Stimulated activated CD8-positive, alpha-beta memory T cell treated with anti-CD3 and anti-CD28 coated beads, Interleukin-4, amount 100 ng/mL, for 24 hours (primary cell): ENCODE measurements at regions not wholly inside any gene's neighbourhood (a gene's known extent, or its start where the extent isn't known, plus 50 kb on each side); places are given as distances from the start of the nearest gene placed in this dataset.

Source experiments
- DNase-seq: peaks from one replicate; pipeline ENCODE4 v3.0.0-alpha.2; 2020; ENCODE audit warnings: low read depth

DNA sequence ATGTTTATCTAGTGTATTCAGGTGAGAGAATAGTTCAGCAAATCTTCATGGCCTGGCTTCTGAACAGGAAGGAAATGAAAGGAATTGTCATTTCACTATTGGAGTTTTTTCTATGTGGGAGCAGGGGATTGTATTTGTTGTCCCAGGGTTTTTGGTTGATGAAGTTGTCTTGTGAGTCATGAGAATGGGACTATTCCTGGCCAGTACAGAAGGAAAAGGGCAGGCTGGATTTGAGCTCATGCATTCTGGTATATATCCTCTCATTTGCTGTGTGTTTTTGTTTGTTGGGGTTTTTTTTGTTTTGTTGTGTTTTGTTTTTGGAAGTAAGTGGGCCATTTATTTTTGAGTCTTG is 101.2 kb upstream of the MKLN1 start:
- DNase-seq: no peak

DNA sequence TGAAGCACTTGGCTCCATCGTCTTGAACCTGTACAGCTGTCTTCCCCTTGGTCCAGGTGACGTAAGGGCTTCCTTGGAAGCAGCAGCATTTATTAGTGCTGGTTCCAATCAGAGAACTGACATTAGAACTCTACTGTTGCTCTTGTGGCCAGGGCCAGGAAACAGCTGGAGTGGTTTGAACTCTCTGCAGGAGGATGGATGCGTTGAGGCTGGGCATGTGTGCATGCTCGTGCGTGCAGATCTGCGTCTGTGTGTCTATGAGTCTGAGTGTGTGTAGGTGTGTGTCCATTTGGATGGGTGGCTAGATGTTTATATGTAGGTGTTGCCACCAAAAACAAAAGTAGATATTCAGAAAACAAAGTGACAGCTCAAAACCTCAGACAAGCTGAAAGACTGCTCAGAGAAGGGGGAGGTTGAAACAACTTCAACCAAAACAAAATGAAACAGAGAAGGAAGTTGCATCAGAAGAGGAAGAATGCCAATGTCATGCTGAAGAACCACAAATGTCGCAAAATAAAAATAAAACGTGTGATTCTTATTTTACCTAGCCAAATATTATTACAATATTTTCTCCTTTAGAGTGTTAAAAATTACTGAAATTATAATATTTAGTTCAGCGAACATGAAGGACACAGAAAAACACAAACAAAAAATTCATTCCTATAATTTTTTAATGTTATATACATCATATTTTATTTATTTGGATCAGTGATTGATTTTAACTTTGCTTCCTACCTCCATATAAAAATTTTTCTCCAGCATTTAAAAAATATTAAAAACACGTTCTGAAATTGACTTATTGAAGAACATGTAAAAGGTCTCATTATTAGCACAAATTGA is 96.1 kb upstream of the MKLN1 start:
- peak; percentile 40 for DNase-seq

DNA sequence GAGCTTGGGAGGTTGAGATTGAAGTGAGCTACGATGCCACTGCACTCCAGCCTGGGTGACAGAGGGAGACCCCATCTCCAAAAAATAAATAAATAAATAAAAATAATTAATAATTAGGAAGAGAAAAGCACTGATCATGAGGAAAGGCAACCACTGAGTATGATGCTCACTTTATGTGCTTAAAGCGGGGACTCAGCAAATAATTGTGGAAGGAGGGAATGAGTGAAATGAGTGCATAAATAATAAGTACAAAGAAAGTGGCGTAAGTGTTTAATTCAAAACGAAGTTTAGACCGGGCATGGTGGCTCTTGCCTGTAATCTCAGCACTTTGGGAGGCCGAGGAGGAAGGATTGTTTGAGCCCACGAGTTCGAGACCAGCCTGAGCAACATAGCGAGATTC is 94.9 kb upstream of the MKLN1 start:
- DNase-seq: no peak

DNA sequence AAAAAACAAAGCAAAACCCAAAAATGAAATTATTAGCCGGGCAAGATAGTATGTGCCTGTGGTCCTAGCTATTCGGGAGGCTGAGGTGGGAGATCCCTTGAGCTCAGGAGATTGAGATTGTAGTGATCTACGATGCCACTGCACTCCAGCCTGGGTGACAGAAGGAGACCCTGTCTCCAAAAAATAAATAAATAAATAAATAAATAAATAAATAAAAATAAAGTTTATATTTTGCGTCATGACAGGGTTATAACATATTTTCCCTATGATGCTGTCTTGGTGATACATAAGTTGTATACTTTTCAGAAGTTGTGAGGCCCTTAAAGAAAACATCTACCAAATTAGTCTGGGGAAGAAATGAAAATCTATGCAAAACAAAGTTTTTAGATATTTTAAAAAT is 94.5 kb upstream of the MKLN1 start:
- DNase-seq: no peak

DNA sequence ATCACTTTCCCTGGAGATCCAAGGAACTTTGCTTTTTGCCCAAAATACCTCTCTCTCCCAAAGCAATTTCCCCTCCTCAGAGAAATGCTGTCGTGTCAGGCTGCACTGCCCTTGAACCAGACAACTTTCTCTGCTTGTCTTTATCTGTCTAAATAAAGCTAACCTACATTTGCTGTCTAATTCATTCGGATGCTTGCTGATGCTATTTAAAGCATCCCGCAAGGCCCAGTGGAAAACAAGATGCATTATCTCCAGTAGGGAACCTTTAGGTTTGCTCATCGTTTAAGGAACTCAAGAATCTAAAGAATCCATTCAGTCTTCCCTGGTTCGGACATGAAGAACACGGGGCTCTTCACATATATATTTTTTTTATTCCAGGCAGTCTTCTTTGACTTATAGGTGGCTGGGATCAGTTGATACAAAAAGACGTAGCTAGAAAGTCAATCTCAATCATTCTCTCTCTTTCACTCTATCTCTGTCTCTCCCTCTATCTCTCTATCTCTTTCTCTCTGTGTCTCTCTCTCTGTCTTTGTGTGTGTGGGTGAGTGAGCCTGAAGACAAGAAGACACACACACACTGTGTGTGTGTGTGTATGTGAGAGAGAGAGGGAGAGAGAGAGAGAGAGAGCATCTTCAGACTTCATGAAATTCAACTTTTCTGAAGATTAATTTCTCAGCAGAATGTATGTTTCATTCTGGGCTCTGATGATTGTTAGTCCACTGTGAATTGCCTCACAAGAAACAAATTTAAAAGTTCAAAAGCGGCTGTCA is 92.8 kb upstream of the MKLN1 start:
- no peak for DNase-seq

DNA sequence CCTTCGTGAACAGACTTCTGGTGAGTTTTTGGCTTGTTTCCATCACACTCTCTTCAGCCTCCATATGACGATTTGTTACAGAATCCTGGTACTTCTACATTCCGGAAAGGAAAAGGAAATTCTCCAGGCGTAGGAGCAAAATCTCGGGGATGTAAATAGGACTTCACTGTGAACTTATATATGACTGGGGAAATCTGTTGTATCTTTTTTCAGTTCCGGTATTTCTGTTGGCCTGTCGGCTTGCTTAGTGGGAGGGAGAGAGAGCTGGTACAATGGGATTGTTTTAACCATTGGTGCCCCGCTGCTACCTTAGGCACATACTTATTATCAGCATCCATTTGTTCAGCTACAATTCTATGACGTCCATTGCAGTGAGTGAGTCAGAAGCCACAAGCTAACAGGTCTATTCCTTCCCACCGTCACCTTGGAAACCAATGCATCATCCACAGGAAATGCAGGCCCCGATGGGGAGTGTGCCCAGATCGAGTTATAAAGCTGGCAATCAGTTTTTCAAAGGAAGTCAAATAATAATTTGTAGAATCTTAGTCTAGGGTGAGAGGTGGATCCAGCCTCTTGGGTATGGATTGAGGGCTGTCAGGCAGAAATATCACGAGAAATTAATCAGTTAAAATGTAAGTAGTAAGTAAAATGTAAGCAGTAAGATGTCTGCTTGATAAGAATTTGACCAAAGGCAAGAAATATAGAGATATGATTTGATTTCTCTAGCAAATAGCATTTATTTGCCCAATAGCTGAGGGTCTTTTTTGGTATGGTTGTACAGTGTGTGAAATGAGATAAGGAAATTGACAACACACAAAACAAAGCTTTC is 92.0 kb upstream of the MKLN1 start:
- DNase-seq: peak; percentile 57

DNA sequence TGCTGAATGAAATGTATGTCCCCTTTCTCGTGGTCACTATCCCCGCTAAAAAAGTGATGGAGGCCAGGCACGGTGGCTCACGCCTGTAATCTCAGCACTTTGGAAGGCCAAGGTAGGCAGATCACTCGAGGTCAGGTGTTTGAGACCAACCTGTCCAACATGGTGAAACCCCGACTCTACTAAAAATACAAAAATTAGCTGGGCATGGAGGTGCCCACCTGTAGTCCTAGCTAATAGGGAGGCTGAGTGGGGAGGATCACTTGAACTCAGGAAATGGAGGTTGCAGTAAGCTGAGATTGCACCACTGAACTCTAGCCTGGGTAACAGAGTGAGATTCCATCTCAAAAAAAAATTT is 91.4 kb upstream of the MKLN1 start:
- DNase-seq: no peak

DNA sequence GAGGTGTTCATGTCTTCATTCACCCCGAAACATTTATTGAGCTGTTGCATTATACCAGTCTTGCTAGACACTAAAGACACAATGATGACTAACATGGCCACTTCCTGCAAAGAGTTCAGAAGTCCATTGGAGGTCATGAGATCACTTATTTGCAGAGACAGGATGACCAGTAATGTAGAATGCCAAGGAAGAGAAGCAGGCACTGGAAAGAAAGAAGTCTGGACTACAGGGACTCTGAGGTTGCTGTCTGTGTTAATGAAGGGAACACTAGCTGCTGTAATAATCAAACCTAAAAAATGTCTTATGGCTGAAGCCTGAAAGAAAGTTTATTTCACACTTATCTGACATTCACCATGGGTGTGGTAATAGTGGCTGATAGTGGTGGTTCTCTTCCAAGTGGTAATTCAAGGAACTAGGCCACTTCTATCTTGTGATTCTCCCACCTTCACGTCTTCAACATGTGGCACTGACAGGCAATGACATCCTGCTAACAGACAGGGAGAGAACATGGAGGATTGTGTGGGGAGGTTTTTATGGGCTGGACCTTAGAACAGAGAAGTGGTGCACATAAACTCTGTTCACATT is 89.2 kb upstream of the MKLN1 start:
- no peak for DNase-seq

DNA sequence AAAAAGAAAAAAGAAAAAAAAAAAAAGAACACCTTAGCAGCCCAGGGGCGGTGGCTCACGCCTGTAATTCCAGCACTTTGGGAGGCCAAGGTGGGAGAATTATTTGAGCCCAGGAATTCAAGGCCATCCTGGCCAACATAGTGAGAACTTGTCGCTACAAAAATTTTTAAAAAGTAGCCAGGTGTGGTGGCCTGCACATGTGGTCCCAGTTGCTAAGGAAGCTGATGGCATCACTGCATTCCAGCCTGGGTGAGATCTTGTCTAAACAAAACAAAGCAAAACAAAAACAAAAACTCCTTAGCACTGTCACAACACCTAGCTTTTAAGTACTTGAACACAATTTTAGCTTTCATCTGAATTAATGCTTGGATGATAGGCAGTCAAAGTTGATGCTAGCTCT is 86.3 kb upstream of the MKLN1 start:
- DNase-seq: no peak

DNA sequence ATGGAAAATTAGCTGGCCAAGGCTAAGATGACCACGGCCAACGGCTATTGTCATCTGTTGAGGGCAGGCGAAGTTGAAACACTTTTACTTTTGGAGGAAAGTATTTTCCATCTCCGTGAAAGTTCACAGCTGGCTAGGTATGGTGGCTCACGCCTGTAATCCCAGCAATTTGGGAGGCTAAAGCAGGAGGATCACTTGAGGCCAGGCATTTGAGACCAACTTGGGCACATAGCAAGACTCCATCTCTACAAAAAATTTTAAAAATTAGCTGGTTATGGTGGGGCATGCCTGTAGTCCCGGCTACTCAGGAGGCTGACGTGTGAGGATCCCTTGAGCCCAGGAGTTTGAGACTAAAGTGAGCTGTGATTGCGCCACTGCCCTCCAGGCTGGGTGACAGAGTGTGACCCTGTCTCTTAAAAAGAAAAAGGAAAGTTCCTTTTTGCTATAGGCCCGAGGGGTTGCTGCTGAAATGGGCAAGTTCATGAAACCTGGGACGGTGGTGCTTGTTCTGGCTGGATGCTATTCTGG is 85.5 kb upstream of the MKLN1 start:
- no peak for DNase-seq

DNA sequence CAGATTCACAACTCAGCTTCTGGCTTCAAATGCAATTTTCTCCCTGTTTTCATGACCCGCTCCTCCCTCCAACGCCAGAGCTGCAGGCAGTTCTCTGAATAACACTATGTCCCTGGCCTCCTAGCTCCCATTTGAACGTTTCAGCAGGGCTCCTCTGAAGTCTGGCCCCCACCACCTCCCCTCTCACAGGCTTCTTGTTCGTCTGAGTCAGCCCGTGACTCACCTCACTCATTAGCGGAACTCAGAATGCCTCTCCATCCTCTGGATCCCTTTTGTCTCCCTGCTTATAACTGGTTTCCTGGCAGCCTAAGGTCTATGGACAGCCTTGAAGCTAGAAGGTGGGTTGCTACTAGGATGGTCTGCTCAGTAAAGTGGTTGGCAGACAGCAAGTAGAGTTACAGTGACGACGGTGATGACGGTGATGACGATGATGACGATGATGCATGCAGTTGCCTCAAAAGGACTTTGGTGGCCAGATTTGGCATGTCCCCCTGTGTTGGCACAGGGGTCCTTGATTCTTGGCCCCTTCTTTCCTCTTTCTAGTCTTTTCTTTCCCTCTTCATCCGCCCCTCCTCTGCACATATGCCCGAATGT is 83.3 kb upstream of the MKLN1 start:
- DNase-seq: no peak

DNA sequence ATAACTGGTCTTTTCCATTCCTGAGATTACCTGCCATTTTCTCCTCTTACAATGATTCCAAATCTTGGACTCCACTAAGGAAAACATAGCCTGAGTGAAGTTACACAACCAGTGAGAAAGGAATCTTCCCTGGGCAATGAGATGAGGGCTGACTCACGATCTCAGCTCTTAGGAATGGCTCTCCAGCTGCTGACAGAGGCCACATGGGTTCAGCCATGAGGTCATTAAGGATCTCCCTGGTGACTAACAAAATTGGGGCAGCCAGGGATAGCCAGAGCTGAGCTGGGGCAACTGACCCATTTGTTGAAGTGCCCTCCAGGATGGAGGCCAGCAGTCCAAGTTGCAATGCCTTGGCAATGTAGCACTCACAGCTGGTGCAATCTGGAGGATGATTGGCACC is 78.7 kb upstream of the MKLN1 start:
- no peak for DNase-seq

DNA sequence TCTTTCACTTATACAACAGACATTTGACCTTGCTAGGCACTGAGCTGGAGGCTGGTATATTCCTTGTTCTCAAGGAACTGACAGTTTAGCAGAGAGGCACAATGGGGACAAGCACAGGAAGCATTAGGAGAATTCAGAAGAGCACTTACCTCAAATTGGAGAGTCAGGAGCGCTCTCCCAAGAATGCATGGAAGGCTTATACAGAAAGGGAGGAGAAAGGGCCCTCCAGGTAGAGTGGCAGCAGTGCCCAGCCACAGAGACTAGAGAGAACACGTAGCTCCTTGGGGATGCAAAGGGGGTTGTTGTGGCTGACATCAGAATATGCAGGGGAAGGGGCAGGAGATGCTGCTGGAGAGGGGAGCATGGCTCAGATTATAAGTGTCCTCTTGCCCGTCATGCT is 78.2 kb upstream of the MKLN1 start:
- no peak for DNase-seq

DNA sequence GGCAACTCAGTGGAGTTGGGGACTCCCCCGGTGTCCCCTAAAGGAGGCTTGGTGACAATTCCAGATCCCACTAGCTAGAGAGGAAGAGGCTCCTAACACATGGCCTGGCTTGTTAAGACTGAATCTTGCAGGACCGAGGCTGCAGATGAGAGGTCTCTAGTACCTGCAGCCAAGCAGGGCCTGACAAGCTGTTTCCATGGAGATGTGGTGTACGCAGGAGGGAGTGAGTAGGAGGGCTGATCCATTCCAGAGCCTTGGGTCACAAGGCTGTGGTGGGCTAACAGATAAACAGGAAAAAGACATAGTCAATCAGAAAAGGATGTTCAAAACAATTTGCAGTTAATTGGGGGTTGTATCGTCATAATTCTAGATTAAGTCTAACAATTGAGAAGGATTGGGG is 77.3 kb upstream of the MKLN1 start:
- no peak for DNase-seq

DNA sequence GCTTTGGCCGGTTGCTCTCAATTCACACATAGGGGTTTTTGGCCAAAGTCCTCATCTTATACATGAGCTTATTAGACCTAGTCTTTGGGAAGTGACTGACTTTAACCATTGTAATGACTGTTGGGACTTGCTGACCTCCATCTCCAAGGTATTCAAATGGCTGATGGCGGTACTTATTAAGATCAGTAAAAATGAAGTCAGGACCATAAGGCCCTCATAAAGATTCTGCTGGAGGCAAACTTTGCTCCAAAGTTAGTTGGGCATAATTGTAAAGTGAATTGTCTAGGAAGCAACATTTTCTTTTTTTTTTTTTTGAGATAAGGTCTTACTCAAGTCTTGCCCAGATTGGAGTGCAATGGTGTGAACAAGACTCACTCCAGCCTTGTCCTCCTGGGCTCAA is 76.3 kb upstream of the MKLN1 start:
- no peak for DNase-seq

DNA sequence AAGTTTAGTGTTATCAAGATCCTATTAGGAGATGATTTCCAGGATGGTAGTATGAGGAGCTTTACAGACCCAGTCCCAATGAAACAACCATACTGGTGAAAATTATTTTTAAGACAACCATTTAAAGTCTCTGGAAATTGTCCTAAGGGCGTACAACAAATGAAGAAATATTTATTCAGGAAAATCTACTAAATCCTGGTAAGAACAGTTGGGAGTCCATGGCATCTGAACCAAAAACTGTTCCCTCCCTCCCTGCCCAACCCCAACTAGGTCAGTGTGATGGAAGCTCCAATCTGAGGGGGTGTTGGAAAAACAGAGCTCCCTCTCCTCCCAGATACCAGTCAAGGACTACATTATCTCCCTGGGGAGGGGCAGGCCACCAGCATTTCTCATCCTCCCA is 74.7 kb upstream of the MKLN1 start:
- no peak for DNase-seq

DNA sequence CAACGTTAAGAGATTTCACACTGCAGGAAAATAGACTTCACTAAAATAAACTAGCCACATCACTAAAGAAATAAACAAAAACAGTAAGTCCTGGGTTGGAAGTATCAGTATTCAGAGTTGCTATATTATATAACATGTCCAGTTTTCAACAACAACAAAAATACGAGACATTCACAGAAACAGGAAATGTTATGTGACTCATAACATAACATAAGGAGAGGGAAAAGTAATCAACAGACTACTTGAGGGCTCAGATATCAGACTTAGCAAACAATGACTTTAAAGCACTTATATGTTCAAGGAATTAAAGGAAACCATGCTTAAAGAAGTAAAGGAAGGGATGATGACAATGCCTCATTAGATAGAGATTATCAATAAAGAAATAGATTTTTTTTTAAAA is 73.5 kb upstream of the MKLN1 start:
- no peak for DNase-seq

DNA sequence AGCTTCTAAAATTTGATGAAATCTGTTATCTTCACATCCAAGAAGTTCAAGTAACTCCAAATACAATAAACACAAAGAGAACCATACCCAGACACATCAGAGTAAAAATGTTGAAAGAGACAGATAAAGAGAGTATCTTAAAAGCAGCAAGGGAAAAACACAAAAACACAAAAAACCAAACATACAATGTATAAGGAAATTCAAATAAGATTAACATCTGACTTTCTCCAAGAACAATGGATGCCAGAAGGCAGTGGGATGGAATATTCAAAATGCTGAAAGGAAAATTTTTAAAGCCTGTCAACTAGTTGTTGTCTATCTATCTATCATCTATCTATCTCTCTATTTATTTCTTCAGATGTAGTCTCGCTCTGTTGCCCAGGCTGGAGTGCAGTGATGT is 72.4 kb upstream of the MKLN1 start:
- no peak for DNase-seq

DNA sequence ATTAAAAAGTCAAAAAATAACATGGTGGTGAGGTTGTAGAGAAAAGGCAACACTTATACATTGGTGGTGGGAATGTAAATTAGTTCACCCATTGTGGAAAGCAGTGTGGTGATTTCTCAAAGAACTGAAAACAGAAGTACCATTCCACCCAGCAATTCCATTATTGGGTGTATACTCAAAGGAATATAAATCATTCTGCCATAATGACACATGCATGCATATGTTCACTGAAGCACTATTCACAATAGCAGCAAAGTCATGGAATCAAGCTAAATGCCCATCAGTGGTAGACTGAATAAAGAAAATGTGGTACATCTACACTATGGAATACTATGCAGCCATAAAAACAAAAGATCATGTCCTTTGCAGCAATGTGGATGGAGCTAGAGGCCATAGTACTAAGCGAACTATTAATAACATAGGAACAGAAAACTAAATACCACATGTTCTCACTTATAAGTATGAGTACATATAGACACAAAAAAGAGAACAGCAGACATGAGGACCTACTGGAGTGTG is 66.1 kb upstream of the MKLN1 start:
- DNase-seq: no peak

DNA sequence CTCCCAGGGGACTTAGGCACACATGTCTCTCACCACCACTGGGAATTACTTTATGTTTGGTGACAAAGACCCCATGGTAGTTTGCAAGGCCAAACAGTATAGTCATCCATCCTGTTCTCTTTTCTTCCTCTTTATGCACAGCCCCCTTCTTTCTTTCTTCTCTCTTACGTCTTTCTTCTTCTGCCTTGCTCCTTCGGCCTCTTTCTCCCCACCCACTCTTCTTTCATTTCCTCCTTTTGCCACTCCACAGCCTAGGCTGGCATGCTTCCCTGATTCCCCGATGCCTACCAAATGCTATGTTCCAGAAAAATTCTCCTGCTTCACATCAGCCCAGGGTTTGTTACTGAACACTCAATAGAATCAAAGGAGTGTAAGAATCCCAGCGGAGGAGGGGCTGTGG is 62.4 kb upstream of the MKLN1 start:
- DNase-seq: no peak

DNA sequence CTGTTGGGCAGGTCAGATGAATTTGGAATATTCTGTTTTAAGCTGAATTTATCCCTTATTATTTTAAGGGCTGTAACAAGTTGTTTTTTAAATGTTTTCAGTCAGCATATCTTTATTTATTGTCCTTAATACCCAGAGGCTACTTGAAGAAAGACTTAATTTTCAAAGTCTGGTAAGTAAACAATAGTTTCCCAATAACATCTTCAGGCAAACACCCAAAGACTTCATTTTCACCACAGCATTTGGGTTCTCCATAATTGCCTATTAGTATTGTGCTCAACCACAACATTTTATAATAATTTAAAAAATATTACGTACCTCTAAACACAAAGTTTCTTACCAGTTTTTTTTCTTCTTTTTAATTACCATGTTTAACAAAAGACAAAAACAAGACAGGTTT is 60.0 kb upstream of the MKLN1 start:
- no peak for DNase-seq

DNA sequence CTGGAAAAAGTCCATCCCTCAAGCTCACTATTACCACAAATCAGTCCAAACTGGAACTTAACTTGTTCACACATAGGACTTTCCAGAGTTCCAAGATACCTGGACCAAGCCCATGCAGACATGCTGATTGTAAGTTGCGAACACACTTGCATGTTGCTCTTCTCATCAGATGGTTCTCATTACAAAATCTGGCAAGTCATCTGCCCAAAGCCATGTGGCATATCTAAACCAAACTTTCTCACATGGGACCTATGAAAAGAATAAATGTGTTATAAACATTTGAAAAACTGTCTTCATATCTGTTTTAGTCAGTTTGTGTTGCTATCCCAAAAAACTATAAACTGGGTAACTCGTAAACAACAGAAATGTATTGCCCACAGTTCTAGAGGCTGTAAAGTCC is 58.8 kb upstream of the MKLN1 start:
- no peak for DNase-seq
